ENCODE measurements at regions not wholly inside any gene's neighbourhood (a gene's known extent, or its start where the extent isn't known, plus 50 kb on each side); places are given as distances from the start of the nearest gene placed in this dataset.

GRCh38 chr2:71793926-71794325 is 340.6 kb downstream of the DYSF start:
- TF ChIP-seq CTCF (IDR thresholded peaks at IDR 0.05; ENCODE audit: poor library complexity) = no peak
- TF ChIP-seq EZH2 (IDR thresholded peaks at IDR 0.05; ENCODE audit: borderline replicate concordance) = no peak

Data from hepatocyte (in vitro differentiated cells).